Fibroblast of skin of scalp (primary cell): ENCODE measurements at regions not wholly inside any gene's neighbourhood (a gene's known extent, or its start where the extent isn't known, plus 50 kb on each side); places are given as distances from the start of the nearest gene placed in this dataset.

Source experiments
- DNase-seq: peaks from one replicate; pipeline ENCODE4 v3.0.0-alpha.2; 2013

DNA sequence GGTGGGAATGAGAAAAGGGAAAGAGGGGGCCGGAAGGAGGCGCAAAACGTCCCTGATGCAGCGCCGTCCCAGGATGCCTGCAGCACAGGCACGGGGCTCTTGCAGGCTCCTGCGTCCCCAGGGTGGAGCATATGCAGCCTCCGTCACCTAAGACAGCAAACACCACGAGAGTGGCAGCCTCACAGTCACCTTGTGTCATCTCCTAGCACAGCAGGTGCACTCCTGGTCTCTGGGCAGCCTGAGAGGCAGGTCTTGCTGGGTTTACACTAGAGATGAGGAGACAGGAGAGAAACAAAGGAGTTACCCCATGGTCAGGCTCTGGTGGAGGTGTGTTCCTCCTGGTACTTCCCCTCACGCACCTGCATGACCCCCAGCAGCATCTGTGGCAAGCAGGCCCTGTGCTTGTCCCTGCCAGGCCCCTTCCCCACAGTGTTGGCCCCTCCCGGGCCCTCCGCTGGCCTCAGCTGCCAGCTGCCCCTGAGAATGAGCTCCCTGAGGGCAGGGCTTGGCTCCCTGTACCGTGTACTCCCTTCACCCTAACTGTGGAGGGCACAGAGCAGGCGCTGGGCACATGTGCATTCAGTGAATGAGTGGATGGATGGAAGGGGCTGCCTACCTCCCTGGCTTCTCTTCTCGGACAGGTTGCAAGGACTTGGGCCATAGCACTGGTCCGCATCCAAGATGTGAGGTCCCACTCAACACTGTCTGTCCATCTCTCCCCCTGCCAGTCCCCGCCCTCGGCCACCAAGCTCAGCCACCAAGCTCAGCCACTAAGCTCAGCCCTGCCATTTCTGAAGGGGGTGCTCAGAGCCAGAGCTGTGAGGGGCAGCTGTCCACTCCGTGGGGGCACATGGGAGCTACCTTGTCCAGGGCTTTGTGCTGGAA is 988.6 kb downstream of the BRD1 start:
- no peak for DNase-seq

DNA sequence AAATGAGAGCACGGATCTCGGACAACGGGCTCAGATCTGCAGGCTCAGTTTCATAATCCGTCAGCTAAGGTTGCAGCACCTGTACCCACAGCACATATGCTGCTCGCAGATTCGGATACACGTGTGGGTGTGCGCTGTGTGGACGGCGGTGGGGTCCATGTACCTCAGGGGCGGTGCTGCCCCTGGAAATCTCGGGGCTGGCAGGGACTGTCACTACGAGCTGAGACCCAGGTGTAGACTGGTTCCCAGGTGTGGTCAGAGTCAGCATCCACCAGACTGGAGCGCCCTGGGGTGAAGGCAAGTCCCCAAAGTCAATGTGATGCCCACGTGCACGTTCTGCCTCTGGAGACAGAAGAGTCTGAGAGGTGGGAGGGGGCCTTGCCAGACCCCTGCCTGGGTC is 989.3 kb downstream of the BRD1 start:
- no peak for DNase-seq

DNA sequence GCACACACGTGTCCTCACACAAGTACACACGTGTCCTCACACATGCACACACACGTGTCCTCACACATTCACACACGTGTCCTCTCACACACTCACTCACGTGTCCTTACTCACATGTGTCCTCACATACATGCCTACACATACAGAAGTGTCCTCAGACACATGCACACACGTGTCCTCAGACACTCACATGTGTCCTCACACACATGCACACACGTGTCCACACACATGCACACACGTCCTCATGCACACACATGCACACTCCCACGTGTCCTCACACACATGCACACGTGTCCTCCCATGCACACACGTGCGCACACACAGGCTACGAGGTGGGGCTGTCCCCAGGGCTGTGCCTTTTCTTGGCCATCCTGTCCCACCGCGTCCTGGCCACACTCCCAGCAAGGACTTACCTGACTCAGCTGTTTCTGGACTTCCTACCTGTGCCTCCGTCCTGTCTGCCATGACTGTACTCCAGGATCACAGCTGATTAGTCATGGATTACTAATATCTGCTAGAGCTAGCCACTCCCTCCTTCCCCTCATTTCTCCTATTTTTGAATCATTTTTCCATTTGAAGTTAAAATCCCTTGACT is 990.2 kb downstream of the BRD1 start:
- no peak for DNase-seq

DNA sequence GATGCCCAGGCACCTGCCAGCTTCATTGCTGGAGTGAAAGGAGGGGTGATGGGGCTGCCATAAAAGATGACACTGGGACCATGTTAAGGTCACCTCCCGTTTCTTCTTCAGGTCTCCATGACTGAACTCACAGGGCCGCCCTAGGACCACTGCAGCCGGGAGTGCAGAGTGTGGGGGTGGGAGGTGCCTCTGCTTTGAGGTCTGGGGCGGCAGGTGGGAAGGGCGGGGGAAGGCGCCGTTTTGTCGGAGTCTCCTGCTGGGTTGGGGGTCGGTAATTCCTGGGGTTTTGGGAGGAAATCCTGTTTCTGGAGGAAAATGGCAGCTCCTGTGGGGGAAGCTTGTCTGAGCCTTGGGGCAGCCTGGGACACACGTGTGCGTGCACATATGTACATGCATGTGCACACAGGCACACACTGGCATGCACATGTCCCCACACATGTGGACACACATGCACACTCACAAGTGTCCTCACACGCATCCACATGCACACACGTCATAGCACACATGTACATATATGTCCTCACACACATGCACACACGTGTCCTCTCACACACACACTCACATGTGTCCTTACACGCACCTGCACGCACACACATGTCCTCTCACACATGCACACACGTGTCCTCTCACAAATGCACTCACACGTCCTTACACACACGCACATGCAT is 990.9 kb downstream of the BRD1 start:
- no peak for DNase-seq

DNA sequence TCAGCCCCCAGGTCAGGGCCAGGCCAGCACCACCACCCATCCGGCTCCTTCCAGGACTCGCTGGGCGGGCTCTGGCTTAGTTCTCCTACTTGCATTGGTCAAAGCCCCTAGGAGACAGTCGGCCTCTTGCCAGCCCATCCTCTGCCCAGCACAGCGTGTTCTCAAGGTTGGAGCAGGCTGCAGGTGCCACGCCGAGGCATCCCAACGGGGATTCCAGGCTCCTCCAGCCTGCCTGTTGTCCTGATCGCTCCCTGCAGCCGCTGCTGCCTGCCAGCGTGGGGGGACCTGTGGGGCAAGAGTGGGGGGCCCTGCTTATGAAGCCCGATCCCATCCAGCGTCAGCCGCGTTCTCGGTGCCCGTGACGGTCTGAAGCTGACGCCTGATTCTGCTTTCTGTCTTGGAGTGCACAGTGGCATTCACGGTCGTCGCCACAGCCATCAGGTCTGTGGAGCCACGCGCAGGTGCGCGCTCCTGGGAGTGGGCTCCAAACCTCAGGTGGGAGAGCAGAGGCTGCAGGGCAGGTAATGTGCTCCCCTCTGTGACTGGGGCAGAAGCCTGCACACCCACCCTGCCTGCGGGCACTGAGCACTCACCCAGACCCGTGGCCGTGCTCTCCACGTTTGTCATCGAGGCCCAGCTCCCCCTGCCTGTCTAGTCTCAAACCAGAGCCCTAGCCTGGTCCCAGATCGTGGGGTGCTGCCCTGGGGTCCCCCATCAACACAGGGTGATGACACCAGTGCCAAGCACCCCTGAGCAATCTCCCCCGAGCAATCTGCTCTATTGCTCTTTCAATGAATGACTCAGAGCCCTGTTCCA is 991.6 kb downstream of the BRD1 start:
- DNase-seq = no peak

DNA sequence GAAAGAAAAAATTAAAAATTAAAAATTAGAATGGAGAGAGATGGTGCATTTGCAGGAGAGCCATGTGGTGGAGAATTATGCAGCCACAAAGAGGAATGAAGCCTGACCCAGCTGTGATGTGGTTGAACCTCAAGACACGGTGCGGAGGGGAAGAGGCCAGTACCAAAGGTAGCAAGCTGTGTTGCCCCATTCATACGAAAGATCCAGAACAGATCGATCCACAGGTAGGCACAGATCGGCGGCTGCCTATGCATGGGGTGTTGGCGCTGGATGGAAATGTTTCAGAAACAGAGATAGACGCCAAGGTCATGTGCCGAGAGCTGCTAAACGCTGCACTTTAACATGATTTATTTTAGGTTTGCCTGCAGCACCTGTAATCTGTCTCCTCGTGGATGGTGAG is 992.3 kb downstream of the BRD1 start:
- no peak for DNase-seq

- no peak for DNase-seq
Measured at GRCh38 chr22:48834404-48834803, 993.3 kb downstream of the BRD1 start.

- no peak for DNase-seq
Measured at GRCh38 chr22:48832592-48832991, 995.1 kb downstream of the BRD1 start.

DNA sequence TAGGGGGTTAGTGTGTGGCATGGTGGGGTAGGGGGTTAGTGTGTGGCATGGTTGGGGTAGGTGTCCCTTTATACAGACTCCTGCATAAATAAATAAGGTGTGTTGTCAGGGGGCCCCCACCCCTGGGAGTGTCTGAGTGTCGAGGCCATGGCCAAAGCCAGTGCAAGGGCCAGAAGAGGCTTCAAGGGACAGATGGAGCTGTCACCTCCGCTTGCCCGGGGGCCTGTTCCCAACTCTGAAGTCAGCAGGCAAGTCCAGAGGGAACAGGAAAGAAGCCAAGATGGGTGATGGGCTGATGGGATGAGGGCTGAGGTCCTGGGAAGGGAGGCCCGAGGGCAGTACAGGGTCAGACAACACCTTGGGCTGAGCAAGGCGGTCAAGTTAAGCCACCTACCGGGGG is 997.8 kb downstream of the BRD1 start:
- no peak for DNase-seq

DNA sequence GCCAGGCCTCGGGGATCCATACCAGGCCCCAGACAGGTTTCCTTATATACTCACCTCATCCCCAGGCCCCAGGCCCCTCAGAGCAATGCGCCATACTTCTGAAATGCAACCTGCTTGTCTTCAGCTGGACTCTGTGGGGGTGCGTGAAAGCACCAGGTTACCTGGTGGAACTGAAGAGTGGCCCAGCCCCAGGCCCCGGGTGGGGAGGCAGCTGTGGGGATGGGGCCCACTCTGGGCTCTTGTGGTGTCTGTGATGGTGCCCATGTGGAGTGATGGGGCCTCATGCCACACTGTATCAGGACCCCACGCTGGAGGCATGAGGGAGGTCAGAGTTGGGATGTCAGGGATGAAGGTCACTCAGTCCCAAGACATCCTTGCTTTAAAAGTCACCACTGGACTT is 999.0 kb downstream of the BRD1 start:
- no peak for DNase-seq

DNA sequence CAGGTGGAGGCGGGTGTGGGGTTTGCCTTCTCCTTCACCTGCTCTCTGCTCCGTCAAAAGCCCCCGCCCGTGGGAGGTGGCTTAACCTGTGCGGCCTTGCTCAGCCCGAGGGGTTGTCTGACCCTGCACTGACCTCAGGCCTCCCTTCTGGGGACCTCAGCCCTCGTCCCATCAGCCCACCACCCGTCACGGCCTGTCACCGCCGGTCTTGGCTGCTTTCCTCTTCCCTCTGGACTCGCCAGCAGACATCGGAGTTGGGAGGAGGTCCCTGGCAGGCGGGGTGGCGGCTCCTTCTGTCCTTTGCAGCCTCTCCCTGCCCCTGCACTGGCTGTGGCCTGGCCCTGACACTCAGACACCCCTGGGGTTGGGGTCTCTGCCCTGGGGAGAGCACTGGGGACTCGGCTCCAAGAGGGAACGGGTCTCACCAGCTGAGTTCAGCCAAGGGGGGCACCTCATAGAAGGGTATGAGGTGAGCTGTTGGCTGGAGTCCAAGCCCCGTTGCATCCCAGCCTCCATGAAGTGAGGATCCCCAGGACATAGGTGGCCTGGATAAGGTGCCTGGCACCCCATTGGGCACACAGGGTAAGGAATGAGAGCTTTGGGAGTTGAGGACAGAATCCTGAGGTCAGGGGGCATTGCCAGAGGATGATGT is 999.6 kb downstream of the BRD1 start:
- DNase-seq = no peak

DNA sequence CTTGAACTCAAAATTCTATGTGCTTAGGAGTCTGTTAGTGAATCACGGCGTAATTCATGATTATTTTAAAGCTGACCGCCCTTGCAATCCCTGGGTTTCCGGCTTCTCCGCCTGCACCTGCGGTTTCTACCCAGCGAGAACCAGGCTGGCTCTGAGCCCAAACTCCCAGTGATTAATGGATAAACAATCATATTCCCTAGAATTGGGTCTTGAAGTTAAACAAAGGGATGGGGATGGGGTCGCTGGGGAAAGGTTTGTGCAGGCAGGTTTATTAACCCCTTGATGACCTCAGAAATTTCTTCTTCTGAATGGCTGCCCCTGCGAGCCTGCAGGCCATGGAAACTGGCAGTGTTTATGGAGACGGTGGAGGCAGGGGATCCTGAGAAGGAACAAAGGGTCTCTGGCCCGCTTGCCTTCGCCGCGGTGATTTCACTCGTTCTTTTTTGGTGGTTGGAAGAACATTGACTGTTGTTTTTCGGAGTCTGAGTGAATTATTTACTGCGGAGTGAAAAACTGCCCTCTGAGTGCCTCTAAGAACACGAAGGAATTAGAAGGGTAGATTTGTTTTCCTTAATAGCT is 1000.3 kb downstream of the BRD1 start:
- no peak for DNase-seq

- no peak for DNase-seq
Measured at GRCh38 chr22:48826546-48826945, 1001.1 kb downstream of the BRD1 start.

DNA sequence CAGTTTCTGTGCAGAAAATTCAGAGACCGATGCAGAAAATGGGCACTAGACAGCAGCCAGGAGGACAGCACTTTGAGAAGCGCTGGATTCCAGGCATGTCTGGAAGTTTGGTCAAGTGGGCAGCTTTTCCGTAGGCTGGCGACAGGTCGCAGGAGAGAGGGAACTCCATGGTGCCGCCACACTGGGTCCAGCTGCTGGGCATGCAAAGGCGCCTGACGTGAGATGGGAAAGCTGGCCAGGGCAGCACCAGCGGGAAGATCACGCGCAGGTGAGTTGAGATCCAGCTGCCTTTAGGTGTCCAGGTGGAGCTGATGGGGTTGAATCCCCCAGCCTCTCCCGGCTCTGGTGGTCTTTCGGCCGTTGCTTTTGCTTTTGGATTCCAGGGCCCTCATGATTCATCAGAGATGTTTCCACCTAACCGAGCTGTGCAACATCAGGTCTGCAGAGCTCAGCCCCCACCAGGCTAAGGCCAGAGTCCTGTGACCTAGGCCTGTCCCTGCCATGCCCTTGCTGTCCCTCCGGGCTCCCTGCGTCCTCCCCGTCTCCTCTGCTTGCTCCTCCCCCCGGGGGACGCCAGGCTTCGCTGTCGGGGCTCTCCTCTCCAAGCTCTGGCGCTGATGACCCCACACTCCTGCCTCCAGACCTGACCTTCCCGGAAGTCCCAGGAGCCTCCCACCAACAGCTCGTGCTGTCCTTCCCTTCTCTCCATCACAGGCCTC is 1001.7 kb downstream of the BRD1 start:
- DNase-seq = no peak

GRCh38 chr22:48824712-48825651 is 1002.7 kb downstream of the BRD1 start:
- DNase-seq = peak; percentile 40

DNA sequence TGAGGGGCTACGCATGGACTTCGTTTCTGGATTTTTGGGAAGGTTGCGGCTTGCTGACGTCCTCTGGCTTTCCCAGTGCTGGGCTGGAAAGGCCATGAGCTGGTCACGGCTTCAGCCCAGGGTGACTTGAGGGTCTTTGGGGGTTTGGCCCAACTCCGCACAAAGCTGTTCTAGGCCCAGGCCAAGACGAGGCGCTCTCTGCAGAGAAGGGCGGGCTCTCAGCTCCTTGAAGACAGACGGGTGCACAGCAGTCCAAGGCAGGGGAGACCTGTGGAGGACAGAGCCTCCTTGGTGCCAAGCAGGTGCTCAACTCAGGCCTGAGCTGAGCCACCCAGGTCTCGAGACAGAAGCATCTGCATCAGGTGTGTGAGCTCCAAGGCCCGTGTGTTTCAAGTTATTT is 1003.7 kb downstream of the BRD1 start:
- no peak for DNase-seq

- no peak for DNase-seq
Measured at GRCh38 chr22:48822278-48823233, 1005.1 kb downstream of the BRD1 start.

DNA sequence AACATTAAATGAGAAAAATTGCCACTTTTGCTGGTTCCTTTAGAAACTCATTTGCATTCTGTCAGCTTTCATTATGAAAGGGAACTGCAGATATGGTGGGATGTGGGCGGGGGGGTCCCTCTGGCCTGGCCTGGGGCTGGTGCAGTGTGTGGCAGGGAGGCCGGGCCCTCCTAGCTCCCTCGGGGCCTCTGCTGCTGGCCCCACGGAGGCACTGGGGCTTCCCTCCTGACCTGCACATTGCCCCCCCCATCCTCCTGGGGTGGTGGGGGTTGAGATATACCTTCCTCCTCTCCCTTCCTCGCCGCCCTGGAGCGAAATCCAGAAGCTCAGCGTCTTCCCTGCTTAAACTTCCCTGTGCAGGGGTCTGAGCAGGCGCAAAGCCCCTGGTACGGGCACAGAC is 1005.9 kb downstream of the BRD1 start:
- DNase-seq = no peak

- DNase-seq = no peak
Measured at GRCh38 chr22:48821346-48821690, 1006.4 kb downstream of the BRD1 start.
